ENCODE measurements at regions not wholly inside any gene's neighbourhood (a gene's known extent, or its start where the extent isn't known, plus 50 kb on each side); places are given as distances from the start of the nearest gene placed in this dataset.

DNA sequence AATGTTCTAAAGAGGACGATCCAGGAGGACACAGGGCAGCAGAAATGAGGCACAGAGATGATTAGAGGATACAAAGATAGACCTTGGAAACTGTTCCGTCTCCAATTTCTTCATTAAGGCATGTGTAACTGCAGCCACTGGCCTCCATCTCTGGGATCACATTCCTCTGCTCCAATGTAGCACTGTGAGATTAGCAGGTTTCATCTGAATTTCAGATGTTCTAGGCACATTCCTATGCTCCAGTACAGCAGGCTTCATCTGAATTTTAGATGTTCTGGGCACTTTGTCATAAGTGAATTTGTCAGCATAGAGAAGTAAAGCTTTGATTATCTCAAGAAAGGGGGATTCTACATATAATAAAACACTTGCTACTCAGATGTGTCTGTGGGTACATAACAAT is 671.4 kb downstream of the MTRR start:
- H3K27me3 ChIP-seq = no peaks in the 10 kb centered on the region
- no peak overlapping the region for H3K27ac ChIP-seq
- no peaks in the 10 kb centered on the region for H3K9me3 ChIP-seq
- H3K4me3 ChIP-seq = no peak overlapping the region
- TF ChIP-seq, protein P1, sequence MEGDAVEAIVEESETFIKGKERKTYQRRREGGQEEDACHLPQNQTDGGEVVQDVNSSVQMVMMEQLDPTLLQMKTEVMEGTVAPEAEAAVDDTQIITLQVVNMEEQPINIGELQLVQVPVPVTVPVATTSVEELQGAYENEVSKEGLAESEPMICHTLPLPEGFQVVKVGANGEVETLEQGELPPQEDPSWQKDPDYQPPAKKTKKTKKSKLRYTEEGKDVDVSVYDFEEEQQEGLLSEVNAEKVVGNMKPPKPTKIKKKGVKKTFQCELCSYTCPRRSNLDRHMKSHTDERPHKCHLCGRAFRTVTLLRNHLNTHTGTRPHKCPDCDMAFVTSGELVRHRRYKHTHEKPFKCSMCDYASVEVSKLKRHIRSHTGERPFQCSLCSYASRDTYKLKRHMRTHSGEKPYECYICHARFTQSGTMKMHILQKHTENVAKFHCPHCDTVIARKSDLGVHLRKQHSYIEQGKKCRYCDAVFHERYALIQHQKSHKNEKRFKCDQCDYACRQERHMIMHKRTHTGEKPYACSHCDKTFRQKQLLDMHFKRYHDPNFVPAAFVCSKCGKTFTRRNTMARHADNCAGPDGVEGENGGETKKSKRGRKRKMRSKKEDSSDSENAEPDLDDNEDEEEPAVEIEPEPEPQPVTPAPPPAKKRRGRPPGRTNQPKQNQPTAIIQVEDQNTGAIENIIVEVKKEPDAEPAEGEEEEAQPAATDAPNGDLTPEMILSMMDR (IDR thresholded peaks at IDR 0.05) = no peak
- no peaks in the 10 kb centered on the region for H3K36me3 ChIP-seq
- H3K4me1 ChIP-seq = no peaks in the 10 kb centered on the region
- DNase-seq (ENCODE audit: low spot score) = no peak

DNA sequence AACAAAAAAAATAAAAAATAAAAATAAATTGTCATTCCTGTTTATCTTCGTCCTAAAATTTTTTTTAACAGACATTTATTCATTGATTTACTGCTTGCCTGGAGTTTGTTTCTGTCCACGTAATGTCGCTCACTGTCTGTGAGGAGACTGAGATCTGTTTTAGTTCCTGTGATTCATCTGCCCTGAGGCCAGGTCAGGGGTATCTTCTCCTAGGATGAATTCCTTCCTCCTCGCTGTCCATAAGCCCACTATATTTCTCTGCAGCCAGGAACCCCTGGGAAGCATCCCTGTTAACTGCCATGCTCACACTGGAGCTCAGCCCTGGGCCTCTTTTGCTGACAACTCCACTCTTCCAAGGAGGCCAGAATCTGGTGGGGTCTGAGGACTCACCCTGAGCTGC is 682.0 kb downstream of the MTRR start:
- TF ChIP-seq, protein P1 (IDR thresholded peaks at IDR 0.05) = no peak
- H3K4me1 ChIP-seq = no peaks in the 10 kb centered on the region
- H3K36me3 ChIP-seq = no peaks in the 10 kb centered on the region
- H3K27me3 ChIP-seq = no peaks in the 10 kb centered on the region
- no peak overlapping the region for H3K27ac ChIP-seq
- H3K4me3 ChIP-seq = no peak overlapping the region
- DNase-seq (ENCODE audit: low spot score) = no peak
- peaks cover 0 to 25% of the 10 kb centered on the region in 2 donors for H3K9me3 ChIP-seq

DNA sequence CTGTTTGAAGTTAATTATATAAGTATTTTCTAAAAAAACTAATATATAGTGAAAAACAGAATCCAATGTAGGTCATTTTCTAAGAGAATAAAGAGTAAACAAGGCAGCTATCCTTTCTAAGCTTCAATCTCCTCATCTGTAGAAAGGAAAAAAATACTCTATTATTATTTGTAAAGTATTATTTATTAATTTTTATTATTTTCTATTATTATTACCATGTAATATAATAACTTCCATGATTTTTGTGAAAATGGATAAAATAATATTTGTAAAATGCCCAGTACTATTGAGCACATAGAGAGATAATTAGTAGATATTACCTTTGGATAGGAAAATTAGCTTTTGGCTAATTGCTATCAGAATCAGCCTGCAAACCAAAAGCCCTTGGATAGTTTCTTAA is 684.4 kb downstream of the MTRR start:
- TF ChIP-seq, protein P1 (IDR thresholded peaks at IDR 0.05) = no peak
- Histone ChIP-seq H3K36me3 (no peaks in the 10 kb centered on the region), H3K27me3 (no peaks in the 10 kb centered on the region), H3K4me3 (no peak overlapping the region), H3K9me3 (peaks cover 0 to 31% of the 10 kb centered on the region in 2 donors), H3K27ac (no peak overlapping the region), H3K4me1 (no peaks in the 10 kb centered on the region)
- DNase-seq (ENCODE audit: low spot score) = no peak

DNA sequence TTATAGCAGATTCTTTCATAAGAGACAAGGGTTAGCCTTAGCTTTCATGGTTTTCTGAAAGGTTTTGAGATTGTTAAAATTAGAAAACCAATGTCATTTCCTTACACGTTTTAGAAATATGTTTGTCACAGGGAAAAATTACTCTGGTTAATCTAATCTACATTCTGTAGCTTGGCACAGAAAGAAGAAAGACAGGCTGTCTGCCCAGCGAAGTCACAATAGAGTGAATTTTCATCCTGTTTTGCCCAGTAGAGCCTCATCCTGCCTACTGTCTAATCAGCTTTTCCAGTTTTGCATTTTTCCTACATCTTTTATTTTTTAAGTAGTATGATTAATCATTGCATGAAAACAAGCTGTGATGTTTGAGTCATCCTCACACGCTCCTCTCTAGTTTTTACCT is 688.8 kb downstream of the MTRR start:
- no peaks in the 10 kb centered on the region for H3K4me1 ChIP-seq
- TF ChIP-seq, protein P1 (IDR thresholded peaks at IDR 0.05) = no peak
- no peaks in the 10 kb centered on the region for H3K27me3 ChIP-seq
- no peak overlapping the region for H3K27ac ChIP-seq
- no peaks in the 10 kb centered on the region for H3K36me3 ChIP-seq
- peaks cover 0 to 31% of the 10 kb centered on the region in 2 donors for H3K9me3 ChIP-seq
- no peak overlapping the region for H3K4me3 ChIP-seq
- no peak for DNase-seq (ENCODE audit: low spot score)

DNA sequence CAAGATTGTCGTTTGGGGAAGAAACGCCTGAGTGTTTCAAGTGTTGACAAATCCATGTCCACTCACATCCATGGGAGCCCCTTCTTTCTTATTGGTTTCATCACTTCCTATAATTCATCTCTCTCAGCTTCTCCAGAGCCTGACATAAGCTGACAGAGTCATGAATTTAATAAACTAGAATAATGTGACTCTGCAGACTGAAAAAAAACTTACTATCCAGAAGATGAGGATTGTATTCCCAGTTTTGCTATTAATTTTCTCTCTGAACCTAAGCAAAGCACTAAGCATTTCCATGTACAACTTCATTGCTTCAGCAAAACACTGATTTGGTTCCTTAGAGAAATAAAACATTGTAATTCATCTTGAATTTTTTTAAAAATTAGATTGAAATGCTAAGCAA is 691.8 kb downstream of the MTRR start:
- TF ChIP-seq, protein P1 (IDR thresholded peaks at IDR 0.05) = no peak
- Histone ChIP-seq H3K9me3 (peaks cover 0 to 7% of the 10 kb centered on the region in 2 donors), H3K36me3 (no peaks in the 10 kb centered on the region), H3K4me3 (no peak overlapping the region), H3K27me3 (no peaks in the 10 kb centered on the region), H3K27ac (no peak overlapping the region), H3K4me1 (no peaks in the 10 kb centered on the region)
- no peak for DNase-seq (ENCODE audit: low spot score)

DNA sequence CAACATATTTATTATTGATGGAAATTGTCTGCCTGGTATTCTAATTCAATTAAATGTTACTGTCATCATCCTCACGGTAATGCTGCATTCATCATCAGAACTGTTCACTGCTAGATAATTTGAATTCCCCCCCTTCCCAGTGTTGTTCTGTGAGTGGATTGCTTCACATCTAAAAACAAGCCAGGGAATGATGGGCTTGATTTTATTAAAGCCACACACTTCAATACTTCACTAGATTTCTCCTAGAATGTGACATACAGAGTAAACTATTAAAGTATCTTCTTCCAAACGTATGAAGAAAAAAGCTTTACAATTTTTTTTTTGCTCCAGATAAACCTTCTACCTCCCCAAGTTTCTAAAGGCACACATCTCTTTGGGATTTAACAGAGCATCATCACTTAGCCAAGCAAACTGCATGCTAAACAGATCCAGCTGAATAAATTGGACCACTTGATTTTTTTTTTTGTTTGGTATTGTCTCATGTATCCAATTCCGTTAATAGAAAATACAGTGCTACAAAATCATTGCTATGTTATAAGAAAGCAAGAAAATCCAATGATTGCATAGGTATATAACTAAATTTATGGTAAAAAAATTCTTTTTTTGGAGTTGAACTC is 692.4 kb downstream of the MTRR start:
- Histone ChIP-seq H3K9me3 (peaks cover 0 to 2% of the 10 kb centered on the region in 2 donors), H3K4me1 (no peaks in the 10 kb centered on the region), H3K4me3 (no peak overlapping the region), H3K36me3 (no peaks in the 10 kb centered on the region), H3K27me3 (no peaks in the 10 kb centered on the region), H3K27ac (no peak overlapping the region)
- TF ChIP-seq, protein P1 (IDR thresholded peaks at IDR 0.05) = no peak
- DNase-seq (ENCODE audit: low spot score) = no peak
